ENCODE measurements at regions not wholly inside any gene's neighbourhood (a gene's known extent, or its start where the extent isn't known, plus 50 kb on each side); places are given as distances from the start of the nearest gene placed in this dataset.
"Not testable (repeated sequence)": the region's sequence is repeated elsewhere in the genome, so short reads cannot be mapped to it uniquely, and the experiment has no call there.

DNA sequence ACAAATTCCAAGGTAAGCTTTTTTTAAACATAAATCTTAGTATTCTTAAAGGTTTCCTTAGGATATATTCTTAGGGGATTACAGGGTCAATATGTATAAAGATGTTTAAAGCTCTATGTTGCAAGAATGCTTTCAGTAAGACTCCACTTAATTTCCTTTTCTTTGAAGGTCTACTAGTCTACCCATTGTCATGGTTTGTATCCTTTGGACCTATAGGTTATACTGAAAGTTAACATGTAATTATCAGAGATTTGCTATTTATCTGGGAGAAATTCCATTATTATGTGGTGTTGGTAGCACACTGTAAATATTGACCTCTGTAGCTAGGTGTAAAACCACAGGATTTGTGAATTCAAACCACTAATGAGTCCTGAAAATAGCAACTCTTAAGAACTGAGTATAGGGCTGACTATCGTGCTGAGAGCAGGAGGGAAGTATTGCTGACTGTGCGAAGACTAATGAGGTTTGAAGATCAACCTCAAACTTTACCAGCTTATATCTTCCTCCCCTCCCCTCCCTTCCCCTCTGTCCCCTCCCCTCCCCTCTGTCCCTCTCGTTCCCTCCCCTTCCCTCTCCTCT, 85.6 kb downstream of the GADD45G start:
- DNase-seq (ENCODE audit: low read depth in 2 of 2): no peak
- H3K4me3 ChIP-seq (replicated peaks in 1 of 2; ENCODE audit: low read depth in 2 of 2, low read length in 2 of 2): no peak overlapping the region
- no peak for TF ChIP-seq CTCF (IDR thresholded peaks at IDR 0.05; ENCODE audit: low read depth, low read length)

DNA sequence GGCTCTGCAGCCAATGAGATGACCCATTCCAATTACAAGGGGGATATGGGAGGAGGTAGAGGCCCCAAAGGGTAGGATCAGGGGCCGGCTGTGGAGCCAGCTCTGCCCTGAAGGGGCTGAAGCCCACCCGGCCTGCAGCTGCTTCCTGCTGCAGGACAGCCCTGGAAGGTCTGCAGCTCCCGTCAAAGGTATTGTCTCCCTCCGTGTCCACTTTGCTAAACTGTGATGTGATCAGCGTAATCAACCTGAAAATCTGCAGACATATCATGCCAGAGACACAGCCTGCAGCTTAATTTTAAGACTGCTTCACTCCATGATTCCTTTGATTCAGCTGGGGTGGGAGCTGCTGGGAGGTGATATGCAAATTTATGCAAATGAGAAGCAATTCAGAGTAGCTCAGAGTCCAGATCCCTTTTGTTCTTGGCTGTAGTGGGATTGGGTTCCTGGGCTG, 90.7 kb downstream of the GADD45G start:
- no peak for DNase-seq (ENCODE audit: low read depth in 2 of 2)
- no peak overlapping the region for H3K4me3 ChIP-seq (replicated peaks in 1 of 2; ENCODE audit: low read depth in 2 of 2, low read length in 2 of 2)
- TF ChIP-seq CTCF (IDR thresholded peaks at IDR 0.05; ENCODE audit: low read depth, low read length): no peak

DNA sequence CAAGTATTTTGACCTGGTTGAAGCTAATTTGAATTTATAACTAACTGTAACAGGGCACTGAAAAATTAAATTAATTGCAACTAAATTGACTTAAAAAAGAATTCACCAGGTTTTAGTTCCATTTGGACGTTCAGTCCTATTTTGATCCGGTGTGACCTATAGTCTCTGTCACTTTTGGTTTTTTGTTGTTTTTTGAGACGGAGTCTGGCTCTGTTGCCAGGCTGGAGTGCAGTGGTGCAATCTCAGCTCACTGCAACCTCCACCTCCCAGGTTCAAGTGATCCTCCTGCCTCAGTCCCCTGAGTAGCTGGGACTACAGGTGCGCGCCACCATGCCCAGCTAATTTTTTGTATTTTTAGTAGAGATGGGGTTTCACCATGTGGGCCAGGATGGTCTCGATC, 91.2 kb downstream of the GADD45G start:
- H3K4me3 ChIP-seq (replicated peaks in 1 of 2; ENCODE audit: low read depth in 2 of 2, low read length in 2 of 2); DNase-seq (ENCODE audit: low read depth in 2 of 2): not testable (repeated sequence)

- no peak for DNase-seq (ENCODE audit: low read depth in 2 of 2)
- TF ChIP-seq CTCF (IDR thresholded peaks at IDR 0.05; ENCODE audit: low read depth, low read length): no peak
- H3K4me3 ChIP-seq (replicated peaks in 1 of 2; ENCODE audit: low read depth in 2 of 2, low read length in 2 of 2): no peak overlapping the region
Measured at GRCh38 chr9:89696780-89697179, 92.0 kb downstream of the GADD45G start.

- no peak for TF ChIP-seq CTCF (IDR thresholded peaks at IDR 0.05; ENCODE audit: low read depth, low read length)
- H3K4me3 ChIP-seq (replicated peaks in 1 of 2; ENCODE audit: low read depth in 2 of 2, low read length in 2 of 2): no peak overlapping the region
- DNase-seq (ENCODE audit: low read depth in 2 of 2): no peak
Measured at GRCh38 chr9:89697553-89697952, 92.7 kb downstream of the GADD45G start.

DNA sequence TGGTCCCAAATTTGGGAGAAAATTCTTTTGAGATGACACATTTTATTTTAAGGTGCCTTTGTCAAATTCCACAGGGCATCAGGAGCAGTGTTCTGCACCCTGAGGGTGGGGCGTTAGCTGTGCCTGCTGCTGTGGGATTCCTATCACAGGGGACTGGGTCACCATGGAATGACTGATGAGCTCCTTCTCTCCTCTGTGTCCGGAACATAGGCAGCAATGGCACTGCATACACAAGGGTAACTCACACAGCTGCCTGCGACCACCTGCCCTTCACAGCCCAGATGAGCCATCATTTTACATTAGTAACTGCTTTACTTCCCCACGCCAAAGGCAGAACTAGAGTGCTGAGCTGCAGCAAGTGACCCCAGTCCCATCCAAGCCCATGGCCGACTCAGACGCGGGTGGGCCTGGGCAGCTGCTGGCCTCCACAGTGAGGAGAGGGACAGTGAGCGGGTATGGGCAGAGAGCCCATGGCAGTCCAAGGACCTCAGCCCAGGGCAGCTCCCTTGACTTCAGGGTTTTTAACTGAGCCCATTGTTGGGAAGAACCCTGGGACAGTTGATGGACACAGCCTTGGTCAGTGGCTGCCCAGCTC, 93.7 kb downstream of the GADD45G start:
- DNase-seq (ENCODE audit: low read depth in 2 of 2): no peak
- H3K4me3 ChIP-seq (replicated peaks in 1 of 2; ENCODE audit: low read depth in 2 of 2, low read length in 2 of 2): no peak overlapping the region
- TF ChIP-seq CTCF (IDR thresholded peaks at IDR 0.05; ENCODE audit: low read depth, low read length): no peak

DNA sequence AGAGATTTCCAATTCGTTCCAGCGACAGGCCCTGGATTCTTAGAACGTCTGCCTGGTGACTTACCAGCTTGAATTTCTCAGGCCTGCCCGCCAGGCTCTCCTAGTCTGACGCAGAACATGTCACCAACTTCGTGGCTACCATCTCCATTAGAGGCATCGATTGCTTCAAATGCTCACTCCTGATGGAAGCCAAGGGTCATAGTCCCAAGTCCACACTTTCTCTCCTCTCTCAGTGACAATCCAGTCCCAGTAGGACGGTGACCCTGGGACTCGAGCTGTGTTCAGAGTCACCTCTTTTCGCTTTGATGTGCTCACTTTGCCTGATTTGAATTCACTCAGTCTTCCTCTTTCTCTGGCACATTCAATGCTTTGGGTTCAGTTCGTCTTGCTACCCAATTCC, 94.8 kb downstream of the GADD45G start:
- no peak for TF ChIP-seq CTCF (IDR thresholded peaks at IDR 0.05; ENCODE audit: low read depth, low read length)
- H3K4me3 ChIP-seq (replicated peaks in 1 of 2; ENCODE audit: low read depth in 2 of 2, low read length in 2 of 2): no peak overlapping the region
- DNase-seq (ENCODE audit: low read depth in 2 of 2): no peak
